Transverse colon (tissue), 4 donors: ENCODE measurements at regions not wholly inside any gene's neighbourhood (a gene's known extent, or its start where the extent isn't known, plus 50 kb on each side); places are given as distances from the start of the nearest gene placed in this dataset.

ENCODE experiments used
- CTCF ChIP-seq, 5 experiments: fragments of 200-600 bp in 3 of 5; fragments of 450-650 bp in 2 of 5; sonication (generic) in 3 of 5; IDR thresholded peaks; 1 replicate in 2 of 5; 2 replicates in 3 of 5; pipeline ENCODE4 v1.5.1; 2016 to 2017; ENCODE audit warnings: antibody characterized with exemption in 5 of 5, inconsistent platforms in 3 of 5, mild to moderate bottlenecking in 2 of 5, moderate library complexity in 1 of 5
- POLR2A ChIP-seq: fragments of 450-650 bp; IDR thresholded peaks from one replicate; pipeline ENCODE4 v1.6.1; 2016; ENCODE audit warnings: antibody characterized with exemption, mild to moderate bottlenecking, moderate library complexity
- POLR2AphosphoS5 ChIP-seq, 3 donors: sonication (generic); formaldehyde crosslinking; IDR thresholded peaks; one replicate each; pipeline ENCODE4 v1.6.1; 2016; ENCODE audit warnings: antibody characterized with exemption in 3 of 3

- TF ChIP-seq POLR2AphosphoS5 (IDR thresholded peaks at IDR 0.05) (no peak), CTCF (IDR thresholded peaks at IDR 0.05) (no peak), POLR2A (no peak)
These were observed 561.1 kb downstream of the EBF1 start for GRCh38 chr5:158538506-158539074.
